T47D (cell line): ENCODE measurements at regions not wholly inside any gene's neighbourhood (a gene's known extent, or its start where the extent isn't known, plus 50 kb on each side); places are given as distances from the start of the nearest gene placed in this dataset.
"Not testable (repeated sequence)": the region's sequence is repeated elsewhere in the genome, so short reads cannot be mapped to it uniquely, and the experiment has no call there.

Source experiments
- DNase-seq, 2 experiments: peaks; one replicate each; pipeline versions ENCODE4 v3.0.0 to v3.0.0-alpha.2; 2011 to 2012; ENCODE audit warnings: low read depth in 1 of 2, low spot score in 1 of 2
- JUND ChIP-seq: IDR thresholded peaks from 2 replicates; pipeline ENCODE4 v1.6.1; 2012; ENCODE audit warnings: low read depth
- in situ Hi-C: cut with HindIII; loops from 2 replicates; pipeline ENCODE4 v1.10.0; 2016; ENCODE audit warnings: low sequenced_read_pairs, low pct_unique_long_range_greater_than_20kb

GRCh38 chr12:92255741-92256140 is 110.1 kb upstream of the BTG1 start:
- in situ Hi-C loops: no loop called here
- TF ChIP-seq JUND: no peak

GRCh38 chr12:92253301-92253700 is 107.7 kb upstream of the BTG1 start:
- TF ChIP-seq JUND: no peak
- DNase-seq: no peak
- in situ Hi-C loops: no loop called here

More at GRCh38 chr12:92255741-92256140, 110.1 kb upstream of the BTG1 start:
- DNase-seq: no peak

GRCh38 chr12:92248977-92249376 is 103.3 kb upstream of the BTG1 start:
- TF ChIP-seq JUND: no peak

GRCh38 chr12:92244036-92244435 is 98.4 kb upstream of the BTG1 start:
- in situ Hi-C loops: no loop called here
- TF ChIP-seq JUND: no peak
- DNase-seq: peak in 1 of 2 experiments; percentile 28

More at GRCh38 chr12:92248977-92249376, 103.3 kb upstream of the BTG1 start:
- in situ Hi-C loops: no loop called here
- DNase-seq: no peak

GRCh38 chr12:92242907-92243306 is 97.3 kb upstream of the BTG1 start:
- TF ChIP-seq JUND: no peak
- no peak for DNase-seq
- in situ Hi-C loops: no loop called here

- TF ChIP-seq JUND: no peak
- DNase-seq: no peak
- in situ Hi-C loops: no loop called here
Observed at GRCh38 chr12:92237762-92238523, 92.3 kb upstream of the BTG1 start.

- in situ Hi-C loops: no loop called here
- no peak for TF ChIP-seq JUND
Observed at GRCh38 chr12:92237262-92237661, 91.6 kb upstream of the BTG1 start.

GRCh38 chr12:92235703-92236472 is 90.2 kb upstream of the BTG1 start:
- no peak for DNase-seq
- in situ Hi-C loops: no loop called here
- no peak for TF ChIP-seq JUND

More at GRCh38 chr12:92237262-92237661, 91.6 kb upstream of the BTG1 start:
- no peak for DNase-seq

- no peak for DNase-seq
- TF ChIP-seq JUND: no peak
- in situ Hi-C loops: no loop called here
Observed at GRCh38 chr12:92234533-92234932, 88.9 kb upstream of the BTG1 start.

GRCh38 chr12:92233346-92234015 is 87.8 kb upstream of the BTG1 start:
- in situ Hi-C loops: no loop called here
- no peak for DNase-seq
- TF ChIP-seq JUND: no peak

GRCh38 chr12:92232371-92232932 is 86.8 kb upstream of the BTG1 start:
- in situ Hi-C loops: not testable (repeated sequence)

GRCh38 chr12:92231945-92232344 is 86.3 kb upstream of the BTG1 start:
- DNase-seq, in situ Hi-C loops: not testable (repeated sequence)

More at GRCh38 chr12:92232371-92232932, 86.8 kb upstream of the BTG1 start:
- DNase-seq: not testable (repeated sequence)

GRCh38 chr12:92231532-92231931 is 85.9 kb upstream of the BTG1 start:
- DNase-seq, in situ Hi-C loops: not testable (repeated sequence)
